VCaP (cell line): ENCODE measurements at regions not wholly inside any gene's neighbourhood (a gene's known extent, or its start where the extent isn't known, plus 50 kb on each side); places are given as distances from the start of the nearest gene placed in this dataset.

Source experiments
- H3K27ac ChIP-seq: fragments of 450-650 bp; 2 replicates; pipeline ENCODE4 v1.5.1; 2017
- CTCF ChIP-seq: fragments of 450-650 bp; conservative IDR thresholded peaks from 2 replicates; pipeline ENCODE4 v1.5.1; 2017; ENCODE audit warnings: mild to moderate bottlenecking, moderate library complexity

- no peak for TF ChIP-seq CTCF
- no peak overlapping the region for H3K27ac ChIP-seq
Measured at GRCh38 chr5:8317335-8317734, 448.4 kb downstream of the MTRR start.

GRCh38 chr5:8320244-8320643 is 451.3 kb downstream of the MTRR start:
- H3K27ac ChIP-seq, result no peak overlapping the region
- TF ChIP-seq CTCF, result no peak

- TF ChIP-seq CTCF, result no peak
- no peak overlapping the region for H3K27ac ChIP-seq
Measured at GRCh38 chr5:8321272-8321671, 452.3 kb downstream of the MTRR start.

- no peak for TF ChIP-seq CTCF
- H3K27ac ChIP-seq, result no peak overlapping the region
Measured at GRCh38 chr5:8322484-8322883, 453.5 kb downstream of the MTRR start.

GRCh38 chr5:8327016-8327415 is 458.1 kb downstream of the MTRR start:
- no peak overlapping the region for H3K27ac ChIP-seq
- no peak for TF ChIP-seq CTCF

- no peak for TF ChIP-seq CTCF
- no peak overlapping the region for H3K27ac ChIP-seq
Measured at GRCh38 chr5:8329773-8330172, 460.8 kb downstream of the MTRR start.

GRCh38 chr5:8332666-8333445 is 463.9 kb downstream of the MTRR start:
- no peak for TF ChIP-seq CTCF
- H3K27ac ChIP-seq, result peak overlapping the region; percentile 37; the same call in 1 of the 2 replicates
